ENCODE measurements at regions not wholly inside any gene's neighbourhood (a gene's known extent, or its start where the extent isn't known, plus 50 kb on each side); places are given as distances from the start of the nearest gene placed in this dataset.
"Not testable (repeated sequence)": the region's sequence is repeated elsewhere in the genome, so short reads cannot be mapped to it uniquely, and the experiment has no call there.

- DNase-seq (ENCODE audit: low read depth), result no peak
These were observed 300.0 kb upstream of the ALG10B start for GRCh38 chr12:38016602-38017001.

GRCh38 chr12:38025916-38026315, 290.7 kb upstream of the ALG10B start:
- no peak for DNase-seq (ENCODE audit: low read depth)

DNA sequence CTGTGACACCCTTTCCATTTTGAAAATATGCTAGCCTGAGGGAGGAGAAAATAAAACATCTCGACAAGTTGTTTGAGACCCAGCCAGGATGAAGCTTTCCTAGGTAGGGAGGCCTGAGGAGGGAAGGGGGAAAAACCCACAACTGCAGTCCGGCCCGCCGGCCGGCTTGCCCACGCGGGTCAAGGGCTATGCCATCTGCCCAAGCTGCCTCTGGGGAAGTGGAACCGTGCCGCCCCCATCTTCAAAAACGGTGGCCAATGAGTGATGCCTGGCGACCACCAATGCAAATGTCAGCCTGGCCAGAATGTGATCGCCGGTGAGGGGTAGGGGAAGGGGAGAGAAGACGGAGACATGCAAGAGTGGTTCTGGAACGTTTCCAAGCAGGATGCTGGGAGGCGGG, 263.5 kb upstream of the ALG10B start:
- no peak for DNase-seq (ENCODE audit: low read depth)

DNA sequence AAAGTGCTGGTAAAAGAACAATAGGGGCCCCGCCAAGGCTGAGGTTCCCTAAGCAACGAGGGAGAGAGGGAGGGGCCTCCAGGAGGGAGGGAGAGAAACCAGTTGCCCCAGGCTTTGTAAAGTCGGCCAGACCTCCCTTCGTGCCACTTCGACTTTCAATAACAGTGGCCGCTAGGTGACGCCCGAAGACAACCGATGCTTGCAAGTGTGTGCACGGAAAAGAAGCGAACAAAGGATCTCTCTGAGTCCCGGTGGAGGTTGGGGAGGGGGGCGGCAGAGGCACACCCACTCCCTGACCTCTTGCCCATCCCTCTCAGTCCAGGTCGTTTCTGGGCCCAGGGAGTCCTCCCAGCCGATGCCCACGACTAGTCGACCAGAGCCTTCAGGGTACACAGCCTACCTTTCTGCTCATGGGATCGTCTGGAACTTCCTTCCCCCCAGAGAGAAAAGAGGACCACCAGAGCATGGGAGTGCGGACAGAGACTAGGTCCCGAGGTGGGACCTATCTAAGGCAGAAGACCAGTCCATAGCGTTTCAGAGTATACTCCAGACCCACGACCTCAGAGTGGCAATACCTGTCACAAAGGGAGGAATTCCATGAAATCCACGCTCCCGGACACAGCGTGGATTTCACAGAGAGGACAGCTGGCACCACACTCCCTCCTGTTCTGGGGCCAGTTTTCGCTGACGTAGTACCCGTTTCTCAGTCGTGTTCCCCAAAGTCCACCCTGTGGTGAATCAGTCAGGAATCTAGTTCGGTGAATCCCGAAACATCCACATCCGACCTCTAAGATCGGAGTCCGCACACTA, 262.7 kb upstream of the ALG10B start:
- no peak for DNase-seq (ENCODE audit: low read depth)

- no peak for DNase-seq (ENCODE audit: low read depth)
These were observed 259.6 kb upstream of the ALG10B start for GRCh38 chr12:38056701-38057689.

DNA sequence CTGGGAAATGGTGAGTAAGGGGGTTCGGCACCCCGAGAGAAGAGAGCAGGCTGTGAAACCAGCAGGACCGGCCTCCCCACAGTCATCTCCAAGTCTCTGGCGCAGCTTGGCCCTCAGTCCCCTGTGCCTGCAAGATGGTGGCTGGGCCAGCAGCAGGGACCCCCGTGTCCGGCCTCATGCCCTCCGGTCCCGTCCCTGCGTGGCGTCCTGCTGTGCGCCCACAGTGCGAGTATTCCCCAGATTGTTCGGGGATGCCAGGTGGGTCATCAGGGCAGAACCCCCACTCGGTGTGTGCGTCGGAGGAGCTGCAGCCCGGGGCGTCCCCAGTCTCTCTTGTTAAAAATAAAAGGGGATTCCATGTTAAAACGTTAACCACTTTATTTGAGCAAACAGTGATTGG, 216.9 kb upstream of the ALG10B start:
- no peak for DNase-seq (ENCODE audit: low read depth)

DNA sequence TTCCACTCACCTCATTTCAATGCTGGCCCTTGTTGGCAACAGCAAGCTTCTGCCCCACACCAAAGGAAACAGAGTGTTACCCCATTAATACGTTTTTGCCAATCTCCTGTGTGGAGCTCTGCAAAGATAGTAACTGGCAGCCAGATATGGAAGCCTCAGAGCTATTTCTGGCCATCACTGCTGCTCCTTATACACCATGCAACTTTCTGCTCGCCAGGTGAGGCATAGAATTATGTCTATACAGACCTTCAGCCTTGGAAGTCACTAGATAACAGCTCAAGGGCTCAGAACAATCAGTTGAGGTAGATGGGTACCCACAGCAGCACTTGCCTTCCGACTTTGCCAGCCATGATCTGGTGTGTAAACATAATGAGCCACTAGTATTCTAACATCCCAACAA, 214.8 kb upstream of the ALG10B start:
- DNase-seq (ENCODE audit: low read depth), result no peak

GRCh38 chr12:38102197-38102596, 214.4 kb upstream of the ALG10B start:
- no peak for DNase-seq (ENCODE audit: low read depth)

DNA sequence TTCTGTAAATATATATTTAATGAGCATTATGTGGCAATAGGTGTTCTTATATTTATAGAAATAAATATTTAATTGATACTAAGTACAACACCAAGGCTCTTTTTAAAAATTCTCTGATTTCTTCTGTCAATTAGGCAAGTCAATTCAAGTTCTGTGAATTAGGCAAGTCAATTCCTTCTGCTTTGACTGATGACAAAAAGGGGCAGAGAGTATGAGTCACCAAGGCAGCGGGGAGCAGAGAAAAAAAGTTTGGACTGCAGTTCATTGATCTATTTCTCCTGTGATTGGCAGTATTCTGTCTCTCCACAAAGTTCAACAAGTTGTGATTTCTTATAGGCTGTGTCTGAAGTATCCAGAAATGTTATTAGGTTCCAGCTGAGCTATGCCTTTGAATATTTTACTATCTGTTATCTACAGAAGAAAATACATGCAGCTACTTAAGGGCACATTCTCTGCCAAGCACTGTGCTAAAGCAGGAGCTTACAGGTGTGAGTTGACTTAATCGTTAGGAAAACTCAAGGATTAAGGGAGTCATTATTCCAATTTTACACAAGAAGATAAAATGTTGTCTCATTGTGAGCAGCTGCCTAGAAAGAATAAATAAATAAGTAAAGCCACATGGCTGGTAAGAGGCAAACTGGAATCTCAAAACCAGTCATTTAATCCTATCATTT, 206.4 kb upstream of the ALG10B start:
- DNase-seq (ENCODE audit: low read depth), result no peak

GRCh38 chr12:38113991-38114390, 202.6 kb upstream of the ALG10B start:
- no peak for DNase-seq (ENCODE audit: low read depth)

DNA sequence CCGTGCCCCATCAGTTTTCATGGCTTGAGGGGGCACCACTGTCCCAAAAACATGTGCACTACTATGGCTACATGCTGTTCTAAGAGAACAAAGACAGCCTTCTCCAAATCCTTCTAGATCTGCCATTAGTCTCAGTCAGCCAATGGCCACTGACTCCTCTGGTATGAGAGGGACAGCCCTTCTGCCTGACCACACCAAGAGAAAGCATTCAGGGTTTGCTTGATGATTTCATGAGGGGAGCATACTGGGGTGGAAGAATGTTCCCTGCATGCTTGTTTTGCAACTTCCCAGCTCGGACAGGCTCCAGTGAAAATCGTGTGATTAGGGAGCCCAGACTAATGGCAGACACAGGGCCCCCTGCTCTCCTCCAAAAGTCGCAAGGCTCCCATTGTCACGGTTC, 199.6 kb upstream of the ALG10B start:
- DNase-seq (ENCODE audit: low read depth), result no peak

- DNase-seq (ENCODE audit: low read depth), result no peak
These were observed 197.9 kb upstream of the ALG10B start for GRCh38 chr12:38118632-38119031.

DNA sequence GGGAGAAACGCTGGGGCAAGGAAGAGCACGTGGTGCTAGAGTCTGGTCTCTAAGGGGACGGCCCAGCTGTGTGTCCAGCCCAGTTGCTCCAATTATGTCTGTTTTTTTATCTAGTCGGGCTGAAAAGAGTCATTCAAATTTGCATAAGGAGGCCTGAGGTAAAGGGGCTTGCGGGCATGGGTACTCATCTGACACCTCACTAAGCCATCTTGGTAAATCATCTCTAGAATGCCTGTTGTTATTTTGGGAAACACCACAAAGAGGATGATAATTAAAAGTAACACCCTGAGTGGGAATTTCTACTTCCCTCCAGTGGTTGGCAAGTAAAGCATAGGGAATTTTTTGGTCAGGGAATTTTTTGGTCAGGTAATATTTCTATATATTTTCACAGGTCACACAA, 196.1 kb upstream of the ALG10B start:
- DNase-seq (ENCODE audit: low read depth), result no peak

DNA sequence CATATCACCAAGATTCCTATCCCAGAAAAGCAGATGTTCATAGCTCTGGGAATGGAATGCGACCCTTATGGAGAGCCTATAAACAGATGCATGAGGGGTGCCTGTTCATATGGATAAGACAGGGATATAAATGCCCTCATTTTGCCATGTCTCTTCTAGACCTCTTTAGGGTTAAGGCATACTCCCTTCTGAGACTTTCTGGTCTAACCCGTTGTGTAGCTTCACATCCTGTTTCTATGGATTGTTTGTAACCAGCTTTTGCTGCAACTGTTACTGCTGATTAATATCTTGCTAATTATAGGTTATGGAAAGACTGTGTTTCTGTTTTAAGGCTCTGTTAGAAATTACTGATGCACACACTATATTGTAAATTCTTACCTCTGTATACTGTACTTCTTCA, 193.5 kb upstream of the ALG10B start:
- DNase-seq (ENCODE audit: low read depth), result not testable (repeated sequence)

DNA sequence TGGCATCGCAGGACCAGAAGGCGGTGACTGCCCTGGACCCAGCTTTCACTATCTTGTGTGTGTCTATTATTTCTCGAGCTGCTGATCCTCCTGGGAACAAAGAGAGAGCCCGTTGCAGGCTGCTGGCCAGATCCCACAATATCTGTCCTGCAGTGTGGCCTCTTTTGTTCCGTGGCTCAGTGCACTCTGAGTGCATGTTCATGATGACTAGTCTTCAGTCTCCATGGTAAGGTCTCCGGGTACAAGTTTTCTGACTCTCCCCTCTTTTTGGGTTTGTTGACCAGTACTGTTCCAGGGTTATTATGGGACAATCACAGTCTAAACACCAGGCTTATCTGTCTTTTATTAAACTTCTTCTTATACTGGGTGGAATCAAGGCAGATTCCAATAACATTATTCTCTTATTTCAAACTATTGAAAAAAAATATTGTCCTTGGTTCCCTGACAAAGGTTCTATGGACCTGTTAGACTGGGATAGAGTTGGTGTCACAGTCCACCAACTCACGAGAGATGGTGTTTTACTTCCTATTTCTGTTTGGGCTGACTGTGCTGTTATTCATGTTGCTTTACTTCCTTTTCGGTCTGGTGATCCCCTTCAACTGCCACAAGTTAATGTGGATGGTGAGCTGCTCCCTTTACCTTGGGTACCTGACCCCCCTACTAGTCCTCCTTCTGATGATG, 192.9 kb upstream of the ALG10B start:
- no peak for DNase-seq (ENCODE audit: low read depth)

DNA sequence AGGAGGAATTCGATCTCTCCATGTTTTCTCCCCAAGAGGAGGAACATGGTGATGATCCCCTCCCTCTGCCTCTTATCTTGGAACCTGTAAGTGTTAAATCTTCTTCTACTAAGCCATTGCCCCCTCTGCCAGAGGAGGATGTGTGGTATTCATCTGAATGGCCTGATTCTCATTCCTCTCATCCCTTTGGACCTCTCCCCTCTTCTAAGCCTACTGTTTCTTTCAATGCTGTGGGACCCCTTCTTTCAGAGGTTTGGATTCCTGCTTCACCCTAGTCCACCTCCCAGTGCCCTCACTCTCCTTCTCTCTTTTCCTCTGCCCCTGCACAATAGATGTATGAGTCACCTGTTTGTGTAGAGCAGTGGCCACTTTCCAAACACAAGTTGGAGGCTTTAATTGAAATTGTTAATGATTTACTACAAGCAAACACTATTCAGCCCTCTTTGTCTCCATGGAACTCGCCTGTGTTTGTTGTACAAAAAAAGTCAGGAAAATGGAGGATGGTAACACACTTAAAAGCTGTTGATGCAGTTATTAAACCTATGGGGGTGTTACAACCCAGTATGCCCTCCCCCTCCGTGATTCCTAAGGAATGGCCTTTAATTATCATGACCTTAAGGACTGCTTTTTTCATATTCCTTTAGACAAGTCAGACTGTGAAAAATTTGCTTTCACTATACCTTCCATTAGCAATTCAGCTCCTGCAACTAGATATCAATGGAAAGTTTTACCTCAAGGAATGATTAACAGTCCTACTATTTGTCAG, 192.1 kb upstream of the ALG10B start:
- no peak for DNase-seq (ENCODE audit: low read depth)

DNA sequence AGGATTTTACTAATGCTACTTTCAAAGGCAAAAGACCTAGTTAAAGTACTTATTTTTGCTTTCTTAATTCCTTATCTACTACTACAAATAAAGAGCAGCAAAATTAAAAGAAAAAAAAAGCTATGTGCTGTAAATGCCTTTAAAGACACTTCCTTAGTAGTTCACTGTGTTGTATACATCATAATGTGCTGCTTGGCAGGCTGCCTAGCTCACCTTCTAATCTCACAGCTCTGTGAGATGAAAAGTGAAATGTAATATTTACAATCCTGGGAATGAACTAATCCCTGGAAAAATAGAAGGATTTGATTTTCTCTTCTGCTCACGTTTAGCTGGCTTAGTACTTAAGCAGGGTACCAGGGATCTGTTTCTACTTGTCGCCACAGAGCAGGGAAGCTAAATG, 184.4 kb upstream of the ALG10B start:
- no peak for DNase-seq (ENCODE audit: low read depth)

DNA sequence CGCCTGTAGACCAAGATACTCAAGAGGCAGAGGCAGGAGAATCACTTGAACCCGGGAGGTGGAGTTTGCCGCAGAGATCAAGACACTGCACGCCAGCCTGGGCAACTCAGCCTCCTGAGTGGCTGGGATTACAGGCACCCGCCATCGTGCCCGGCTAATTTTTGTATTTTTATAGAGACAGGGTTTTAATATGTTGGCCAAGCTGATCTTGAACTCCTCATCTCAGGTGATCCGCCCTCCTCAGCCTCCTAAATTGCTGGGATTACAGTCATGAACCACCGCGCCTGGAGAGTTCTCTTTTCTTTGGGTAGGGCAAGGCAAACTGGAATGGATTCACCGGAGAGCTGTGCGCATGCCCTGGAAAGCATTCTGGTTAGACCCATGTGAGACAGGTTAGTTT, 179.3 kb upstream of the ALG10B start:
- DNase-seq (ENCODE audit: low read depth), result no peak

DNA sequence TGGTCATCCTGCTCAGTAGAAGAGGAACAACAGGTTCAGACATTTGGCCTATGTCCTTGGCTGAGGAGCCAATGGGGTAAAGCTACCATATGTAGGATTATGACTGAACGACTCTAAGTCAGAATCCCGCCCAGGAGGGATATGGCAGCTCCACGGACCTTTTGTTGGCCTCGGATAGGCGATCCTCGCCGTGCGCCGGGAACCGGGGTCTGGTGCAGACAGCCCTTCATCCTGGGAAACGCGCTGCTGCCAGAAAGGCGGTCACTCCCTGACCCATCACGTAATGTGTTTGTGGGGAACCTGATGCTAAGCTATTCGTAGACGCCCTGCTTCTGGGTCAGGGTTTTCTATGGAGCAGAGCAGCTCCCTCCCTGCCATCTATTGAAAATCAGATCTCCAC, 178.9 kb upstream of the ALG10B start:
- no peak for DNase-seq (ENCODE audit: low read depth)
